Immature natural killer cell (primary cell): ENCODE measurements at regions not wholly inside any gene's neighbourhood (a gene's known extent, or its start where the extent isn't known, plus 50 kb on each side); places are given as distances from the start of the nearest gene placed in this dataset.
"Not testable (repeated sequence)": the region's sequence is repeated elsewhere in the genome, so short reads cannot be mapped to it uniquely, and the experiment has no call there.

Experiments
- DNase-seq, 3 donors: peaks; one replicate each; pipeline ENCODE4 v3.0.0; 2022; ENCODE audit warnings: mixed read lengths in 1 of 3
- H3K27ac Mint-ChIP-seq, 6 donors: one replicate each; pipeline ENCODE4 v1.8.0; 2020; ENCODE audit warnings: mixed read lengths in 6 of 6, mild to moderate bottlenecking in 5 of 6, inconsistent platforms in 4 of 6, moderate library complexity in 3 of 6
- H3K27me3 Mint-ChIP-seq, 3 donors: one replicate each; pipeline ENCODE4 v1.8.0; 2020 to 2021; ENCODE audit warnings: low read depth in 3 of 3, mild to moderate bottlenecking in 3 of 3, mixed read lengths in 3 of 3, moderate library complexity in 3 of 3, inconsistent platforms in 1 of 3
- H3K36me3 Mint-ChIP-seq, 3 donors: one replicate each; pipeline ENCODE4 v1.8.0; 2020; ENCODE audit warnings: mixed read lengths in 3 of 3, inconsistent platforms in 2 of 3, mild to moderate bottlenecking in 2 of 3
- H3K4me1 Mint-ChIP-seq, 2 donors: one replicate each; pipeline ENCODE4 v1.8.0; 2020; ENCODE audit warnings: inconsistent platforms in 2 of 2, mild to moderate bottlenecking in 2 of 2, mixed read lengths in 2 of 2, moderate library complexity in 1 of 2
- H3K4me3 Mint-ChIP-seq, 5 donors: one replicate each; pipeline ENCODE4 v1.8.0; 2020; ENCODE audit warnings: mild to moderate bottlenecking in 5 of 5, mixed read lengths in 5 of 5, inconsistent platforms in 3 of 5, moderate library complexity in 3 of 5
- H3K9me3 Mint-ChIP-seq, 6 donors: one replicate each; pipeline ENCODE4 v1.8.0; 2020; ENCODE audit warnings: mild to moderate bottlenecking in 6 of 6, mixed read lengths in 6 of 6, inconsistent platforms in 4 of 6, moderate library complexity in 3 of 6

DNA sequence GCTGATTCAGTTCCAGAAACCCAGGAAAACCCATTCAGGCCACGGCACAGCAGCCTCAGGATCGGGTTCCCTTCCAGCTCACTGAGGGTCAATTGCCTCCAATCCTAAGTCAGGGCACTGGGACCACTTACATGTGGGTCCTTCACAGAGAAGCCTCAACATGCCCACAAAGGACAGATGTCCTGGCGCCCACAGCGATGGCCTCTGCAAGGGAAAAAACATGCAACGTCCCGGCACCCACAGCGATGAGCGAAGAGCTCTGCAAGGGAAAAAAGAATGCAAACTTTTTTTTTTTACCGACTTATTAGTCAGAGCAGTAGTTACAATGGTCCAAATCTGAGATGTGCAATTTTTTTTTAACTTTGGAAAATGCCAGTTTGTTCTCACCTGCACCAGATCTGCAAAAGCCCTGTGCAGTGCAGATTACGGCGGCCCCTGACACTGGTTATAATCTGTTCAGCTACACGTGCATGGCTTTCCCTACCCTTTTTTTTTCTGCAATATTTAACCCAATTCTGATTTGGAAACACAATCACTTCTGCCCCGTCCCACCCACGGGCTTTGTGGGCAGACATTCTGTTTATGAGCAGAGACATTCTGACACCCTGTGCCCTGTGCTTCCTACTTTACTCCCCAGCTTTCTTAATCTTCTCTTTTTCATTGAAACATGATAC is 159.3 kb upstream of the SALL3 start:
- no peak overlapping the region for H3K4me3 Mint-ChIP-seq
- no peak for DNase-seq
- H3K36me3 Mint-ChIP-seq = no peaks in the 10 kb centered on the region
- H3K4me1 Mint-ChIP-seq = no peaks in the 10 kb centered on the region
- H3K27me3 Mint-ChIP-seq = peaks cover 0 to 5% (median 4%) of the 10 kb centered on the region in 3 donors
- H3K9me3 Mint-ChIP-seq = no peaks in the 10 kb centered on the region
- no peak overlapping the region for H3K27ac Mint-ChIP-seq

DNA sequence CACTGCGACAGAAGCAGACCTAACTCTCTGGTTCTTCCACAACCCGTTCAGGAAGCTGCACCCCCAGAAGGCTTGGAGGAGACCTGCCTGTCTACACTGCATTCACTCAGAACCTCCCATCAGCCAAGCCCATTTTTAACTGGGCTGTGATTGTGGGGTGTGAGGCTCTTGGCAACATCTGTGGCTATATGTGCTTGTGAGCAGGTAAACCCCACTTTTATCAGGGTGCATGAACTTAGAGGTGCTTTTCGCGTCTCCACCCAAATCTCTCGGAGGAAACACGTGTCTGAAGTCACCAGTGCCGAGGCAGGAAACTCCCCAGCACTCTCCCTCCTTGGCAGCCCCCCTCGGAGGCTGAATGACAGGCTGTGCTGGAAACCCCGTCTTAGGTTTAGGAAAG is 158.2 kb upstream of the SALL3 start:
- Mint-ChIP-seq H3K36me3 (no peaks in the 10 kb centered on the region), H3K4me1 (no peaks in the 10 kb centered on the region), H3K4me3 (no peak overlapping the region), H3K9me3 (no peaks in the 10 kb centered on the region), H3K27ac (no peak overlapping the region), H3K27me3 (peaks cover 0 to 8% (median 4%) of the 10 kb centered on the region in 3 donors)
- no peak for DNase-seq

DNA sequence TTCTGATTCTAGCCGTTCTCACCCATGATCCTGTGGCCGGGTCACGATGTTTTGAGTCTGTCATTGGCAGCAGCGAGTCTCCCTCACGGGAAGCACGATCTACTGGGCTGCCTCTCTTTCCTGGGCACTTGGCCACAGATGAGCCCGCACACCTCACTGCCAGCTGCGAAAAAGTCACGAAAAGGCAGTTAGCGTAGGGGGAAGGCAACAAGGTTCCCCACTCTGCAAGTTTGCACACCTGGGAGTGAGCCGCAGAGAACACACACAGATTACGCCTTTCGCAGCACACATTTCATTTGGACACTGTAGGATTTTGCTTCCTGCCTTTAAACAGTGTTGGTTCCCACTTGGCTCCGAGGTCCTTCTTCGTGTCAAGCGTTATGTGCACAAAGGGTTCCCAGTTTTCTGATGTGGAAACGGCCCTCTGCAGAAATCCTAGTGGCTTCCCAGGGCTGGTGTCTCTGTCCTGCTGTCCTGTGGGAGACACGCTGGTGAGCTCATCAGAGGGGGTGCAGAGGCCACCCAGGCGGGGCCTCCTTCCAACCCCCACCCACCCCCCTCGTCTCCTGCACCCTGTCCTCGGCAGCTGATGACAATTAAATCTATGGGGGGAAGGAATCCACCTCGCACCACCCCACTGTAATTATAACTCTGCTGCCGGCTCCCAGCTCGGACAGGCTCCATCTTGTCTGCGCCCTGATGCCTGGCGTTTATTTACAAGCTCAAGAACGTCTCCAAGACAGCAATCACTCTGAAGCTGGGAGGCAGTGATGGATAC is 157.3 kb upstream of the SALL3 start:
- Mint-ChIP-seq H3K36me3 (no peaks in the 10 kb centered on the region), H3K4me3 (no peak overlapping the region)

DNA sequence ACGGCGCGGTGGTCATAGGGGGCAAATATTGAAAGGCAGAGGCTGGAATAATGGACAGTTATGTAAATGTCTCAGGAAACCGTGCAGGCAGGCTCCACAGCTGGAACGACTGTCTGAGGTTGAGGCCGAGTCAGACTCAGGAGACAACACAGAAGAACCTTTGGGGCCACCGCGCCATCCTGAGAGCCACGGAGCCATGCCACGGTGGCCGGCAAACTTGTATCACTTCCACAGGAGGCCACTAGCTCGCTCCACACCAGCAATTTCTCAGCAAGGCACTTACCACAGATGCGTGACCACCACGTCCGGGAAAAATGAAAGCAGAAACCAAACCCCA is 156.7 kb upstream of the SALL3 start:
- Mint-ChIP-seq H3K9me3 (no peaks in the 10 kb centered on the region), H3K4me3 (no peak overlapping the region), H3K27me3 (peaks cover 0 to 8% (median 7%) of the 10 kb centered on the region in 3 donors), H3K4me1 (no peaks in the 10 kb centered on the region), H3K27ac (no peak overlapping the region), H3K36me3 (no peaks in the 10 kb centered on the region)
- DNase-seq = no peak

More for the DNA sequence above, 157.3 kb upstream of the SALL3 start:
- Mint-ChIP-seq H3K9me3 (no peaks in the 10 kb centered on the region), H3K4me1 (no peaks in the 10 kb centered on the region), H3K27me3 (peaks cover 0 to 8% (median 4%) of the 10 kb centered on the region in 3 donors), H3K27ac (no peak overlapping the region)
- no peak for DNase-seq

DNA sequence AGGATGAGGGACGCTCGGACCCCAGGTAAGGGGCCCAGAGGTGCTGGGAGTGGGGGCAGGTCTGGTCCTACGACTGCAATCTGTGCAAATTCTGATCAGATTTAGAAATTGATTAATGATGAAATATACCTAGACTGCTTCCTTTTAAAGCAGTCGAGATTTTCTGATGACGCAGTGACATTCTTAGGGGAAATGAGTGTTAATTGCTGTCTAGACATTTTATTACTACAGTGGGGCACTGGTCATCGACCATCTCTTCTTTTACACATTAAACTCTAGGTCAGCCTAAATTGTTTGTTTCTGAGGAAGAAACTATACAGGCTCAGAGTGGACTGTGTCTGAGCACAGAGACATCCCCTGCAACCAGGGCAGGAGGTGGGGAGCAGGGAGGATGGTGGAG is 154.4 kb upstream of the SALL3 start:
- Mint-ChIP-seq H3K27me3 (peaks cover 0 to 8% (median 6%) of the 10 kb centered on the region in 3 donors), H3K4me1 (no peaks in the 10 kb centered on the region), H3K9me3 (no peaks in the 10 kb centered on the region), H3K4me3 (no peak overlapping the region), H3K27ac (no peak overlapping the region), H3K36me3 (no peaks in the 10 kb centered on the region)
- no peak for DNase-seq

DNA sequence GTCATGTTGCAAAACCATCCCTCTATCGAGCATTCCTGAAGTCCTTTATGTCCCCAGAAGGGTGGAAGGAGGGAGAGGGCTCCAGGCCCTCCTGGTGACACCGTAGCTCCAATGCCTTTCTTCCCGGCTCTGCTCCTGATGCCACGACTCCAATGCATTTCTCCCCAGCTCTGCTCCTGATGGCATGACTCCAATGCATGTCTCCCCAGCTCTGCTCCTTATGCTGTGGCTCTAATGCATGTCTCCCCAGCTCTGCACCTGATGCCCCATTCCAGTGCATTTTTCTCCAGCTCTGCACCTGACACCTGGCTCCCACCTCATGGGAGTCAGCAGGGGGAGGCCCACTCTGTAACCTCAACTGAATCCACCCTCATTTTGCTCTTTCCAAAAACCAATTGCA is 153.0 kb upstream of the SALL3 start:
- Mint-ChIP-seq H3K36me3 (no peaks in the 10 kb centered on the region), H3K9me3 (no peaks in the 10 kb centered on the region), H3K4me3 (no peak overlapping the region), H3K27me3 (peaks cover 0 to 8% (median 6%) of the 10 kb centered on the region in 3 donors), H3K4me1 (no peaks in the 10 kb centered on the region), H3K27ac (no peak overlapping the region)
- DNase-seq = no peak

DNA sequence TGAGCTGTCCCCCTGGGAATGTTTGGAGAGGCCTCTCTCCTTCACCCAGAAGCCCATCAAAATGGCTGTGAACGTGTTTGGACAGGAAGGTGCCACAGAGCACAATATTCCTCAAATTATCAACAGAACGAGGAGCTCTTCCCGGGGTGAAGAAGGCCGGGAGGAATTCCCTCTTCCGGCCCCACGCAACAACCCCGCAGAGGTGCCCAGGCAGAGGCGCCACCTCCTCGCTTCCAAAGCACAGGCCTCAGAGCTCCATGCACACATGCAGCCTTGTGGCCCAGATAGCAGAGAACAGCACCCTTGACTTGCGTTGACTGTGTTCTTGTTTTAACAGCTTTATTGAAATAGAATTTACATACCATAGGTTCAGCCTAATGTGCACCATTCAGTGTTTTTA is 152.5 kb upstream of the SALL3 start:
- H3K36me3 Mint-ChIP-seq = no peaks in the 10 kb centered on the region
- peaks cover 0 to 8% (median 6%) of the 10 kb centered on the region in 3 donors for H3K27me3 Mint-ChIP-seq
- no peaks in the 10 kb centered on the region for H3K9me3 Mint-ChIP-seq
- H3K4me3 Mint-ChIP-seq = no peak overlapping the region
- no peak for DNase-seq
- H3K4me1 Mint-ChIP-seq = no peaks in the 10 kb centered on the region
- H3K27ac Mint-ChIP-seq = no peak overlapping the region

DNA sequence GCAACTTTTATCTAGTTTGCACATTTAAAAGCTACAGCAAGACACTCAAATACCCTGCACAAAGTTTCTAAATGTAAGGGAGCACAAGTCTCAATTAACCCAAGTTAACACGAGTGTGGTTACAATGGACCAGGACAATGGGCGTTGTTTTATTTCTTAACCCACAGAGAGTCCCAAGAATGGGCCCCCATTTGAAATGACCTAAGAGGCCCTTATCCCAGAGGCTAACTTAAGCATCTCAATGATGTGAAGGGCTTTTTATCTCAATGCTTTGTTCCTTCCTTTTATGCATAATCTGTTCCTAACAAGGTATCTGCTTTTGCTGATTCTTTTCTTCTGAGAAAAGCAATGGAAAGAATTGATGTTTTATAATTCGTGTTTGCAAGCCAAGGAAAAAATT is 151.5 kb upstream of the SALL3 start:
- H3K4me1 Mint-ChIP-seq = no peaks in the 10 kb centered on the region
- H3K4me3 Mint-ChIP-seq = no peak overlapping the region
- H3K27ac Mint-ChIP-seq = no peak overlapping the region
- peaks cover 0 to 8% (median 6%) of the 10 kb centered on the region in 3 donors for H3K27me3 Mint-ChIP-seq
- no peaks in the 10 kb centered on the region for H3K36me3 Mint-ChIP-seq
- peaks cover 0 to 2% (median 0%) of the 10 kb centered on the region in 6 donors for H3K9me3 Mint-ChIP-seq
- DNase-seq = no peak

DNA sequence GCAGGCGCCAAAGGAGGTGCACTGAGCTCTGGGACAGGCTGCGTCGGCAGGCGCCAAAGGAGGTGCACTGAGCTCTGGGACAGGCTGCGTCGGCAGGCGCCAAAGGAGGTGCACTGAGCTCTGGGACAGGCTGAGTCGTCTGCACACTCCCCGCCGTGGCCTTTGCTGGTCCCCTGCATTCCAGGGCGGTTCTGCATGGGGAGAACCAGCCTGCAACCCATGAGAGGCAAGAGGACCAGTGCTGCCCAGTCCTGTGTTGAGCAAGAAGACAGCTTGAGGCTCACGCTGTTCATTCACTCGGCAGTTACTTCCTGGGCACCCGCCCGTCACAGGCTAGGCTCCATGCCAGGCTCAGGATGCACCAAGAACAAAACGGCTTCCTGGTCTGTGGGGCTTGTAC is 150.6 kb upstream of the SALL3 start:
- not testable (repeated sequence) for H3K4me1 Mint-ChIP-seq, H3K27ac Mint-ChIP-seq, DNase-seq, H3K9me3 Mint-ChIP-seq, H3K4me3 Mint-ChIP-seq, H3K36me3 Mint-ChIP-seq, H3K27me3 Mint-ChIP-seq

DNA sequence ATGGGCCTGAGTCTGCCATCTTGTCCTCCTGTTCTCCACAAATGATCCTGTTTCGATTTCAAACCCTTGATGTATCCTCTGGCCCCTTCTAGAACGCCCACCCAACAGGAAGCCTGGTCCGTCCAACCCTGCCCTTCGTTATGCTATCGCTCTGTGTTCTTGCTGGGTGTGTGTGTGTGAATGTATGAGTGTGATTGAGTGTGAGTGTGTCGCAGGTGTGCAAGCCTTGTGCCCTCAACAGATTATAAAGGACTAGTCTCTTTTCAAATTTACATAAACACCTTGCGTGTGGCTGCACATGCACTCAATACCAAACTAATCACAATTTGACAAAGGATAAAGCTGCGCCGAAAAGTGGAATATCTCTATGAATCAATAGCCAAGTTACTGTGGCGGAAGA is 149.5 kb upstream of the SALL3 start:
- Mint-ChIP-seq H3K36me3 (no peaks in the 10 kb centered on the region), H3K4me3 (no peak overlapping the region), H3K27me3 (peaks cover 0 to 6% (median 4%) of the 10 kb centered on the region in 3 donors), H3K27ac (no peak overlapping the region), H3K4me1 (no peaks in the 10 kb centered on the region), H3K9me3 (peaks cover 0 to 2% (median 0%) of the 10 kb centered on the region in 6 donors)
- no peak for DNase-seq

DNA sequence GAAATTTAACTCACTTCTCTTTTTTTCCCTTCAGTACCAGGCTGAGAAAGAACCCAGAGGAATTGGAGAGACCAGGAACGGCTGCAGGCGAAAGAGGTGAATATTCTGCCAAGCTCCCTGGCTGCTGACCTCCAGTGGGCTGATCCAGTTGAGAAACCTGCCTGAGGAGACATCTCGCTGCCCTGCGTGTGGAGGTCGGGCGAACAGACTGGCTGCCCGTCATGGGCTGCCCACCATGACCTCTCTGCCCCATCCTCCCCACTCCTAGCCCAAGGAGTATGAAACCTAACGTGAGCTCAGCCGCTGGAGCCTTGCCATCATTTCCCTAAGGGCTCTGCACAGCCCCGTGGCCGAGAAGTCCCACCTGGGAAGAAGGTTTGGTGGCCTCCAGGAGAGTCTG is 148.8 kb upstream of the SALL3 start:
- Mint-ChIP-seq H3K27me3 (peaks cover 0 to 6% (median 0%) of the 10 kb centered on the region in 3 donors), H3K9me3 (peaks cover 0 to 2% (median 0%) of the 10 kb centered on the region in 6 donors), H3K4me3 (no peak overlapping the region), H3K27ac (no peak overlapping the region), H3K36me3 (no peaks in the 10 kb centered on the region), H3K4me1 (no peaks in the 10 kb centered on the region)
- no peak for DNase-seq

DNA sequence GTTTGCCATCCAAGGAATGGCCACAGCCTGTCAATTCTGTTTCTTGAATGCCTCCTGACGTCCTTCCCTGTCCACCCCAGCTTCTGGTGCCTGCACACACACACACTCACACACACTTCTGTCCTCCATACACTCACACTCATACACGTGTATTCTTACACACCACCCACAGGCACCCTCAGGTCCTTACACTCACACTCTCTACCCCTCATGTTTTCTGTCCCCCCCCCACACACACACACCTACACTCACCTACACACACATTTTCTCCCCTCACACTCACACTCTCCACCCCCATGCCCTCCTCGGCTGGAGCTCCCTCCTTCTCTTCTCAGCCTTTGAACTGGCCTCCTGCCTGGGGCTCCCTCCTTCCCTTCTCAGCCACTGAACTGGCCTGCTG is 148.0 kb upstream of the SALL3 start:
- H3K27ac Mint-ChIP-seq = no peak overlapping the region
- DNase-seq = no peak
- peaks cover 0 to 3% (median 0%) of the 10 kb centered on the region in 6 donors for H3K9me3 Mint-ChIP-seq
- no peaks in the 10 kb centered on the region for H3K36me3 Mint-ChIP-seq
- H3K4me1 Mint-ChIP-seq = no peaks in the 10 kb centered on the region
- H3K4me3 Mint-ChIP-seq = no peak overlapping the region
- H3K27me3 Mint-ChIP-seq = peaks cover 0 to 6% (median 0%) of the 10 kb centered on the region in 3 donors

DNA sequence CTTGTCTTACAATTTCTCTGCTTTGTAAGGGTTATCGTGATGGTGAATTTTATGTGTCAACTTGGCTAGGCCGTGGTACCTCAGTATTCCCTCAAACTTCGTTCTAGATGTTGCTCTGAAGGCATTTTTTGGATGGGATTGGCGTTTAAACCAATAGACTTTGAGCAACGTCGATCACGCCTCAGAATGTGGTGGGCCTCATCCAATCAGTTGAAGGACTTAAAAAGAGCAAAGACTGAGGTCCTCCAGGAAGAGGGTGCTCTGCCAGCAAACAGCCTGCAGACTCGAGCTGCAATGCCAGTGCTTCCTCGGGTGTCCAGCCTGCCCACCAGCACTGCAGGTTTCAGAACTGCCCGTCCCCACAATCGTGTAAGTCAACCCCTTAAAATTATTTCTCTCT is 145.8 kb upstream of the SALL3 start:
- H3K4me3 Mint-ChIP-seq = no peak overlapping the region
- no peak overlapping the region for H3K27ac Mint-ChIP-seq
- no peak for DNase-seq
- H3K9me3 Mint-ChIP-seq = peaks cover 0 to 3% (median 0%) of the 10 kb centered on the region in 6 donors
- H3K4me1 Mint-ChIP-seq = no peaks in the 10 kb centered on the region
- H3K27me3 Mint-ChIP-seq = peaks cover 0 to 3% (median 0%) of the 10 kb centered on the region in 3 donors
- no peaks in the 10 kb centered on the region for H3K36me3 Mint-ChIP-seq

DNA sequence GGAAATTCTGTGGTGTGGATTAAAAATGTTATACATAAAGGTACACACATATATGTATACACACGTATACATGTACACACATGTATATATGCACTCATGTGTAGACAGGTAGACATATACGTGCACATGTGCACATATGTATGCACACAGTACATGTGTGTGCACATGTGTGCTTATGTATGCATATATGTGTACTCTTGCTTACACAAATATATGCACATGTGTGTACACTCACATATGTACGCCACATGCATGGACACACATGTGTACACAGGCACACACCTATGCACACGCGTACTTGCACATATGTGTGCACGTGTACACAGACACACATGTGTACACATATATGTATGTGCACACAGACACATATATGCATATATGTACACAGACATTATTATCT is 142.8 kb upstream of the SALL3 start:
- no peaks in the 10 kb centered on the region for H3K36me3 Mint-ChIP-seq
- H3K27ac Mint-ChIP-seq = no peak overlapping the region
- peaks cover 0 to 3% (median 0%) of the 10 kb centered on the region in 6 donors for H3K9me3 Mint-ChIP-seq
- H3K27me3 Mint-ChIP-seq = no peaks in the 10 kb centered on the region
- no peak overlapping the region for H3K4me3 Mint-ChIP-seq
- no peaks in the 10 kb centered on the region for H3K4me1 Mint-ChIP-seq
- no peak for DNase-seq

DNA sequence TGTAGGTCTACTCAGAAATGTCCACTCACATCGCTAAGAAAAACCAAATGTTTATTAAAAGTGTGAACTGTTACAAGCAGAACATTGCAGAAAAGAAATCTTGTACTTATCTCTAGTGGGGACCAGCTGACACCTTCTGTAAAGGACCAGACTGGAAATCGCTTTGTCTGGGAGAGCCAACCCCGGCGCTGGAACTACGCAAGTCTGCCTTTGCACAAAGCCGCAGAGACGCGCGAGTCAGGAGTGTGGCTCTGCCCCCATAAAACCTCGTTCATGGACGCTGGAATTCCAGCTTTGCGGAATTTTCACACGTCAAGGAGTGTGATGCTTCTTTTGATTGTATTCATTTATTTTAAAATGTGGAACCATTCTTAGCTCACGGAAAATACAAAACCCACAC is 141.9 kb upstream of the SALL3 start:
- no peak for DNase-seq
- Mint-ChIP-seq H3K4me3 (no peak overlapping the region), H3K36me3 (no peaks in the 10 kb centered on the region), H3K4me1 (no peaks in the 10 kb centered on the region), H3K9me3 (peaks cover 0 to 3% (median 0%) of the 10 kb centered on the region in 6 donors), H3K27me3 (no peaks in the 10 kb centered on the region), H3K27ac (no peak overlapping the region)
